Activated CD4-positive, alpha-beta T cell treated with anti-CD3 and anti-CD28 coated beads for 36 hours (primary cell): ENCODE measurements at regions not wholly inside any gene's neighbourhood (a gene's known extent, or its start where the extent isn't known, plus 50 kb on each side); places are given as distances from the start of the nearest gene placed in this dataset.

Source experiments
- ATAC-seq: fragments of 200-7000 bp; cut with Tn5 transposase; one replicate; pipeline ENCODE4 v1.10.0; 2021; ENCODE audit warnings: mild to moderate bottlenecking, moderate library complexity
- CTCF ChIA-PET: fragments of 350-600 bp; sonication (Branson Sonifier 250); formaldehyde crosslinking; loops from one replicate; lab custom pipeline; 2021; ENCODE audit warnings: antibody characterized with exemption; lab: Charles Lee
- POLR2A ChIA-PET: fragments of 350-600 bp; sonication (Branson Sonifier 250); formaldehyde crosslinking; loops from one replicate; lab custom pipeline; 2021; ENCODE audit warnings: antibody characterized with exemption, inconsistent platforms; lab: Charles Lee
- DNase-seq: peaks from one replicate; pipeline ENCODE4 v3.0.0-alpha.2; 2020
- H3K27ac Mint-ChIP-seq: one replicate; pipeline ENCODE4 v1.8.0; 2021; ENCODE audit warnings: mixed read lengths
- H3K27me3 Mint-ChIP-seq: one replicate; pipeline ENCODE4 v1.8.0; 2021; ENCODE audit warnings: mixed read lengths
- H3K36me3 Mint-ChIP-seq: one replicate; pipeline ENCODE4 v1.8.0; 2021; ENCODE audit warnings: low read depth, mixed read lengths
- H3K4me1 Mint-ChIP-seq: one replicate; pipeline ENCODE4 v1.8.0; 2021; ENCODE audit warnings: mixed read lengths
- H3K4me3 Mint-ChIP-seq: one replicate; pipeline ENCODE4 v1.8.0; 2021; ENCODE audit warnings: mild to moderate bottlenecking, moderate library complexity, mixed read lengths
- H3K9me3 Mint-ChIP-seq: one replicate; pipeline ENCODE4 v1.8.0; 2021; ENCODE audit warnings: low read depth, mixed read lengths
- intact Hi-C, 2 experiments: fragments of 100-400 bp; cut with DNase I in 1 of 2; cut with micrococcal nuclease in 1 of 2; formaldehyde crosslinking; loops; one replicate each; pipeline versions ENCODE4 v1.14.2 to v1.15.1; 2022 to 2024; cut with DNase I, micrococcal nuclease

DNA sequence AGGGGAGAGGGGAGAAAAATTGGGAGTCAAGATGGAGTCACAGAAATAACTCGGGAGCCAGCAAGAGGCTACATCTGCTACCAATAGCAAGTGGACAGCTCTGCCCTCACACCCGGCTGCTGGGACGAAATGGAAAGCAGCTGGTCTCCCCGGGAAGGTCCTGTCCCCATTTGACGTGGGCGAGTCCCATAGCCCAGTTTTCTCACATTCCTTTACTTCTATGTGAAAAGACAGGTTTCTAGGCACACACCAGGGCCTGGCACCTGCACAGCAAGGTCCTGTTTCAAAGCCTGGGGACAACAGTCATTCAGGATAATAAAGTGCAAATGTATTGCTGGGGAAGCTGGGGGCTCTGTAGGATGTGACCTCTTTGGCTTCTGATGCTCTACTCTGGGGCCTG lies 162.6 kb downstream of the OAT start:
- H3K27me3 Mint-ChIP-seq: no peaks in the 10 kb centered on the region
- H3K27ac Mint-ChIP-seq: no peak overlapping the region
- intact Hi-C loops: loop anchor here in 1 of 2 experiments (2.0 kb wide), 1 partner anchor 19 kb away; no protein-coding TSS in a partner anchor
- H3K4me1 Mint-ChIP-seq: no peaks in the 10 kb centered on the region
- ChIA-PET CTCF (interaction anchor here (0.6 to 0.9 kb wide), 2 partner anchors 133 to 433 kb away, joined by 3 to 4 read pairs; no protein-coding TSS in a partner anchor), POLR2A (no interaction called here)
- no peak overlapping the region for H3K4me3 Mint-ChIP-seq
- no peak for ATAC-seq
- H3K36me3 Mint-ChIP-seq: no peaks in the 10 kb centered on the region
- no peak for DNase-seq
- peaks cover 2% of the 10 kb centered on the region for H3K9me3 Mint-ChIP-seq

DNA sequence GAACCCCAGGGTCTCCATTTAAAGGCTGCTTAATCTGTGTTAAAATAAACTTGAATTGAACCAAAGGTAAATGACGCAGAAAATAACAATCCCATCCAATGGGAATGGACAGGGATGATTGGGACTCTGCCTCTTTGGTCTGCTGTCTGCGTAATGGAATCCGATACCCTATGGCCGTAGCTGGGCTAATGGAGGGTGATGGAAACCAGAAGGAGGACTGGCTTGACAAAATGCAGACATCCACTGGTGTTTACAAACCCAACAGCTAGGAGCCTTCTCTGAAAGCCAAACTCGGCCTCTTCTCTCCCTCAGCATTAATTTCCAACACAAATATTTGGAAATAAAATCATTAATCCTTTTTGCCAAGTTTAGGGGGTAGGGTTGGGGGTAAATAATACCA lies 162.2 kb upstream of the CHST15 start:
- intact Hi-C loops: no loop called here
- Mint-ChIP-seq H3K27me3 (peaks cover under 1% of the 10 kb centered on the region), H3K27ac (no peak overlapping the region), H3K36me3 (no peaks in the 10 kb centered on the region), H3K9me3 (peaks cover 2% of the 10 kb centered on the region), H3K4me1 (no peaks in the 10 kb centered on the region), H3K4me3 (no peak overlapping the region)
- no peak for ATAC-seq
- CTCF ChIA-PET: no interaction called here
- no peak for DNase-seq
- POLR2A ChIA-PET: no interaction called here

DNA sequence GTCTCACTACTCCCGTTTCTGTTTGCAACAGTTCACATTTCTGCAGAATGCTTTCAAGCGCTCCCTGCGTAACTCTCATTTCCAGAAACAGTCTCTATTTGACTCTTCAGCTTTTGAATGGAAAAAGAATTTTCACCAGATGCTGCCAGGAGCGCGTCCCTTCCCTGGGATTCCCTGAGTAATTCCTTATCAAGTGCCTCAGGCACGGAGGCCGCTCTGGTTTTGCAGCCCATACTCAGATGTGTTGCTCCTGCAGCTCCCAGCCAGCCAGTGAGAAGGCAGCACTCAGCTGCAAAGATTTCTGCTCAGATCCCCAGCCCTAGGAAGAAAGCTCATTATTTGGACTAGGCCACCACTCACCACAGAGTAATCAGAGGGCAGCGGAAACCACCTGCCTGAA lies 161.1 kb upstream of the CHST15 start:
- Mint-ChIP-seq H3K36me3 (no peaks in the 10 kb centered on the region), H3K4me3 (no peak overlapping the region), H3K27ac (no peak overlapping the region), H3K9me3 (peaks cover 2% of the 10 kb centered on the region), H3K4me1 (no peaks in the 10 kb centered on the region), H3K27me3 (peaks cover 2% of the 10 kb centered on the region)
- ATAC-seq: no peak
- CTCF ChIA-PET: no interaction called here
- intact Hi-C loops: no loop called here
- POLR2A ChIA-PET: no interaction called here
- DNase-seq: no peak

DNA sequence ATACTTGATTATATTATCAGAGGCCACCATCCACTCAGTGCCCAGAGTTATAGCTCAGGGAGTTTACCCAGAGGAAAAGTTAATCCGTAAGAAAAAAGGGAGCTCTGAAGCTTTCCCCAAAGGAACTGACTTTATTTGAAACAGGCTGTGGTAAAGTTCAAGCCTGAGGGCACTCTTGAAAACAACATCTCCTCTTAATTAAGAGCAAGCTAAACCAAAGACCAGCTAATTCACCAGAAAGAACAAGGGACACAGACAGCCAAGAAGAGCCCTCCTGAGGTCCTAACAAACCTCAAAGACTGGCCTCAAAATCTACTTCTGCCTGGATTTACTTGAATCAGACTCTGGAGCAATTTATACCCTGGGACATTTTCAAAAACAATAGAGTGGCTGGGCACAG lies 159.6 kb upstream of the CHST15 start:
- Mint-ChIP-seq H3K4me1 (no peaks in the 10 kb centered on the region), H3K27ac (no peak overlapping the region), H3K36me3 (no peaks in the 10 kb centered on the region), H3K4me3 (no peak overlapping the region), H3K9me3 (peaks cover 2% of the 10 kb centered on the region), H3K27me3 (peaks cover 2% of the 10 kb centered on the region)
- ChIA-PET POLR2A (no interaction called here), CTCF (interaction anchor here (2.5 kb wide), 1 partner anchor 136 kb away, joined by 10 read pairs; no protein-coding TSS in a partner anchor)
- intact Hi-C loops: no loop called here
- DNase-seq: no peak
- no peak for ATAC-seq

DNA sequence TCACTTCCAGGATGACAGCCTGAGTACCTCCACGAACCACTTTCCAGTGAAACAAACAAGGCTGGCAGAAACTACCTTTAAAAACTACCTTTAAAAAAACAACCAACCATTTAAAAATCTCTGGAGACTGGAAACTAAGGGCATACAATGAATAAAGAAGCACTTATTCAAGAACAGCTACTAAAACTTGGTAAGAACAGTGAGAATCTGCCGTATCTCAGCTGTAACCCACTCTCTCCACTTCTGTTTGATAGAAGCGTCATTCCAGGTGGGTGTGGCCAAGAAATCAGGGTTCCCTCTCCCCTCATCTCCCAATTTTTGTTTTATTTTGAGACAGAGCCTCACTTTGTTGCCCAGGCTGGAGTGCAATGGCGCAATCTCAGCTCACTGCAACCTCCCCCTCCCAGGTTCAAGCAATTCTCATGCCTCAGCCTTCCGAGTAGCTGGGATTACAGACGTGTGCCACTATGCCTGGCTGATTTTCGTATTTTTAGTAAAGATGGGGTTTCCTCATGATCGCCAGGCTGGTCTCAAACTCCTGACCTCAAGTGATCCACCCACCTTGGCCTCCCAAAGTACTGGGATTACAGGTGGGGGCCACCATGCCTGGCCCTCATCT lies 158.8 kb upstream of the CHST15 start:
- POLR2A ChIA-PET: no interaction called here
- peaks cover 2% of the 10 kb centered on the region for H3K9me3 Mint-ChIP-seq

DNA sequence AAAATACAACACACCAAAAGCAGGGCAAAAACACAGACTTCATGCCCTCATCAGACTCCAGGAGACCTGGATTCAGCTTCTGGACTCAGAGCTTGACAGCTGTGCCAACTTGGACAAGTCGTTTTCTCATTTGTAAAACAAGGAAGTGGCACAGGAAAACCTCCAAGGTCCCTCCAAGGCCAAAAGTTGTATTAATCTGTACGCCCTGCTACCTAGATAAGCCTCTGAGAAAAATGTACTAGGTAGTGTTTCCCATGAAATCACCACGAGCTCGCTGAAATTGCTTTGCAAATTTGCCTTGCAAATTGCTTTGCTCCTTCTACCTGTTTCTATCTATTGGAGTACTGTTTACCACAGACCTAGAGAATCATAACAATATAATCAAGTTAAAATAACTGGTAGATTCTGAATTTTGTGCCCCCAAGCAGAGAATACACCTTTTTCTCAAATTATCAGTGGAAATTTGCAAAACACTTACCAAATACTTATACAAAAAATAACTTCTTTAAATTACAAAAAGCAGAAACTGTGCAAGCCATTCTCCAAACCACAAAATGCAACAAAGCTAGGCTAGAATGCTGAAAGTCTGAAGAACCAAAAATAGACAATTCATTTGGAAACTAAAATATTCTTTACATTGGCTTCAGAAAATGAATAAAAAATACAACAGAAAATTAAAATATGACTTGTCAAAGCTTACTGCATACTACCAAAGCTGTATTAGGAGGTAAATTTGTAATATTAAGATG lies 158.1 kb upstream of the CHST15 start:
- CTCF ChIA-PET: interaction anchor here (0.6 to 2.5 kb wide), 4 partner anchors 20 to 137 kb away, joined by 3 to 10 read pairs (median 4); no protein-coding TSS in a partner anchor
- H3K27me3 Mint-ChIP-seq: peaks cover 2% of the 10 kb centered on the region
- POLR2A ChIA-PET: no interaction called here
- H3K27ac Mint-ChIP-seq: no peak overlapping the region
- H3K9me3 Mint-ChIP-seq: peaks cover 2% of the 10 kb centered on the region
- intact Hi-C loops: no loop called here
- no peak overlapping the region for H3K4me3 Mint-ChIP-seq
- ATAC-seq (no peak), DNase-seq (no peak)
- H3K4me1 Mint-ChIP-seq: no peaks in the 10 kb centered on the region
- no peaks in the 10 kb centered on the region for H3K36me3 Mint-ChIP-seq

More for the DNA sequence above, 158.8 kb upstream of the CHST15 start:
- H3K4me3 Mint-ChIP-seq: no peak overlapping the region
- intact Hi-C loops: no loop called here
- no peak for DNase-seq
- CTCF ChIA-PET: interaction anchor here (0.6 to 2.5 kb wide), 3 partner anchors 21 to 137 kb away, joined by 3 to 10 read pairs (median 3); no protein-coding TSS in a partner anchor
- no peaks in the 10 kb centered on the region for H3K36me3 Mint-ChIP-seq
- H3K27me3 Mint-ChIP-seq: peaks cover 2% of the 10 kb centered on the region
- no peak for ATAC-seq
- no peaks in the 10 kb centered on the region for H3K4me1 Mint-ChIP-seq
- no peak overlapping the region for H3K27ac Mint-ChIP-seq

DNA sequence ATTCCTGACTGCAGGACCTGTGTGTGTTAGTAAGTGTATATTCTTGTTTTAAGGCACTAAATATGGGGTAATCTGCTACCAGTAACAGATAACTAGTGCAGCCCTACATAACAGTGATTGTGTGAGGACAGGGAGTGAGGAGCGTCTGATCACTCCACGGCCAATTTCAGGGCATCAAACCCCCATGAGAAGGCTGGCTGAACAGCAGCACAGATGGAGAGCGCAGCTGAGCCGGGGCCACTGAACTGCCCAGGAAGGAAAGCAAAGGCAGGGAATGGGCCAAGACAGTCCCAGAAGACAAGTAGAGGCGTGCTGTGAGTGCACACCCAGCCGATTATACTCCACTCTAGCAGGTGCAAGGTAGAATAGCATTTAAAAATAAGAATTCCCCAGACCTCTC lies 157.1 kb upstream of the CHST15 start:
- no peaks in the 10 kb centered on the region for H3K4me1 Mint-ChIP-seq

DNA sequence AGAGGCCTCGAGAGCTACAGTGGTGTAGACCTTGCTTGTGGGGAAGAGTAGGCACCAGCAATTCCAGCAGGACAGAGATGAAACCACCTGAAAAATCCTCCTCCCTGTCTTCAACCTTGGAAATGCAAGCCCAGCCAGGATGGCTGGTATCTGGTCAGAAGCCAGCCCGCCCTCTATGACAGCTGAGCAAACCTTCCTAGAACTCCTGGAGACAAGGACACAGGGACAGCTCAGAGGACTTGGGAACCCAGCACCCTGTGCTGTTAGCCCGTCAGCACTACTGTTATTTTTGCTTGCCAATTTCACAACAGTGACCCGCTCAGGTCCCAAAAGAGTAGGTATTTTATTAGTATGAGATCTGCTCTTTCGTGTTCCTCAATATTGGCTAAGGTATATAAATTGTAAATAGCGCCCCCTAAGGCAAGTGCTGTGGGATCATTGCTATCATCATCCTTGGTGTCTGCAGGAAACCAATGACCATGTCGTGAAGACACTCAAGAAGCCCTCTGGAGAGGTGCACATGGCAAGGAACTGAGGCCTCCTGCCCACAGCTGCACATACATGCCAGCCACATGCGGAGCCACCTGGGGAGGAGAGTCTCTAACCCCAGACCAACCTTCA lies 156.5 kb upstream of the CHST15 start:
- Mint-ChIP-seq H3K27me3 (peaks cover 2% of the 10 kb centered on the region), H3K36me3 (no peaks in the 10 kb centered on the region), H3K4me3 (no peak overlapping the region), H3K4me1 (no peaks in the 10 kb centered on the region), H3K27ac (no peak overlapping the region), H3K9me3 (no peaks in the 10 kb centered on the region)
- ATAC-seq: no peak
- POLR2A ChIA-PET: no interaction called here
- CTCF ChIA-PET: interaction anchor here (1.2 kb wide), 1 partner anchor 30 kb away, joined by 5 read pairs; no protein-coding TSS in a partner anchor
- intact Hi-C loops: no loop called here
- DNase-seq: no peak

More for the DNA sequence above, 157.1 kb upstream of the CHST15 start:
- DNase-seq (no peak), ATAC-seq (no peak)
- no peak overlapping the region for H3K4me3 Mint-ChIP-seq
- CTCF ChIA-PET: interaction anchor here (1.2 kb wide), 1 partner anchor 29 kb away, joined by 5 read pairs; no protein-coding TSS in a partner anchor
- peaks cover 2% of the 10 kb centered on the region for H3K9me3 Mint-ChIP-seq
- no peaks in the 10 kb centered on the region for H3K36me3 Mint-ChIP-seq
- intact Hi-C loops: no loop called here
- POLR2A ChIA-PET: no interaction called here
- H3K27me3 Mint-ChIP-seq: peaks cover 2% of the 10 kb centered on the region
- H3K27ac Mint-ChIP-seq: no peak overlapping the region

DNA sequence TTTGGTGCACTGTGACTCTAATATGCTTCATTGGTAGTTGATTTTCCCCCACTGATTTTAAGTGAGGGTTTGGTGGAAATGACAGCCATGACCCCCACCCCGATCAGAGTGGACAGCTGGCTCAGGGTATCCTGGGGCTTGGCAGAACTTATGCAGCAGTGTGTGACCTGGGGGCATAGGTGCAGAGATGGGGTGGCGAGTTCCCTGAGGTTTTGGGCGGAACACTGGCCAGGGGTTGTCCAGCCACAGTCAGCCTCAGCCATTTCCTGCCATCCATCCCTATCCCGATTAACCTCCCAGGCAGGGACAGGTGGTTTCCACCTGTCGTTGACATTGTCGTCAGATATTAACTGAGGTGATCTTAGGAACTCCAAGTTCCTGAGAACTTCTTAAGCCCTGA lies 155.8 kb upstream of the CHST15 start:
- POLR2A ChIA-PET: no interaction called here
- CTCF ChIA-PET: no interaction called here
- Mint-ChIP-seq H3K36me3 (no peaks in the 10 kb centered on the region), H3K27ac (no peak overlapping the region), H3K4me1 (no peaks in the 10 kb centered on the region), H3K9me3 (no peaks in the 10 kb centered on the region), H3K27me3 (peaks cover 2% of the 10 kb centered on the region), H3K4me3 (no peak overlapping the region)
- ATAC-seq (no peak), DNase-seq (no peak)
- intact Hi-C loops: no loop called here

DNA sequence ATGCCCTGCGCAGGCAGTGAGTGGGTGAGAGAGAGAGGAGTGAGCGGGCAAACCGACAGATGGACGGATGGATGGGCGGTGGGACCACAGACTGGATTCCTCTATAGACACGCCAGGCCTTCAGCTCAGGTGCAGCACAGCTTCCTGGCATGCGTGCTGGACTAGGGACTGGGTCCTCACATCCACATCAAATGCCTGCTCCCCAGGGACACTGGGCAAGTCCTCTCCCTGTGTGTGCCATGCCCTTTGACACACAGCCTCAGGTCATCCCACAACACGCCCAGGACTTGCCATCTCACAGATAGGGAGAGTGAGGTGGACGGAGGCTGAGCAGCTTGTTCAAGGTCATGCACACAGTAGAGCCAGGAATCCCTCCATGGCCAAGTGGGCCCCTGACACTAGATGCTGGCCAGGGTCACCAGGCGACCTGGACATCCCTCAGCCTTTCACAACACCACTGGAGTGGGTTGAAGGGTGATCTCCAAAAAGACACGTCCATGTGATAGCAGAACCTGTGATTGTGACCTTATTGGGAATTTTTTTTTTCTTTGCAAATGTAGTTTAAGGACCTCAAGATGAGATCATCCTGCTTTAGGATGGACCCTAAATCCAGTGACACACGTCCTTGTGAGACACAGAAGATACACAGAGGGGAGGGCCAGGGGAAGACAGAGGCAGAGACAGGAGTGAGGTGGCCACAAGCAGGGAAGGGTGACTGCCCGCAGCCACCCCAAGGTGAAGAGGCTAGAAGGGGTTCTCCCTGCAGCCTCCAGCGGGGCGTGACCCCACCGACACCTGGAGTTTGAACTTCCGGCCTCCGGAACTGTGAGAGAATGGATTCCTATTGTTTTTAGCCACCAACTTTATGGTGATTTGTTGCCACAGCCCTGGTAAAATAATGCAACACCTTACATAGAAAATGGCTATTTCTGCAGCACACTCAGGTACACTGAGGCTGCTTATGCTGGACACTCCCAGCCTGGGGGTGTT lies 155.0 kb upstream of the CHST15 start:
- CTCF ChIA-PET: no interaction called here
- Mint-ChIP-seq H3K4me1 (no peaks in the 10 kb centered on the region), H3K27me3 (peaks cover 2% of the 10 kb centered on the region), H3K27ac (no peak overlapping the region), H3K36me3 (no peaks in the 10 kb centered on the region), H3K9me3 (no peaks in the 10 kb centered on the region), H3K4me3 (no peak overlapping the region)
- ATAC-seq (no peak), DNase-seq (no peak)
- intact Hi-C loops: no loop called here
- POLR2A ChIA-PET: no interaction called here
